ENCODE measurements at regions not wholly inside any gene's neighbourhood (a gene's known extent, or its start where the extent isn't known, plus 50 kb on each side); places are given as distances from the start of the nearest gene placed in this dataset.

- Mint-ChIP-seq H3K27me3 (no peaks in the 10 kb centered on the region), H3K4me3 (no peak overlapping the region), H3K9me3 (no peaks in the 10 kb centered on the region), H3K4me1 (ENCODE audit: low read depth) (peaks cover 18% of the 10 kb centered on the region), H3K36me3 (no peaks in the 10 kb centered on the region), H3K27ac (no peak overlapping the region)
- no peak for DNase-seq
- intact Hi-C loops (cut with micrococcal nuclease): no loop called here
- ChIA-PET POLR2A (interaction anchor here (0.6 kb wide), 1 partner anchor 11 kb away, joined by 4 read pairs; no protein-coding TSS in a partner anchor), CTCF (interaction anchor here (2.0 kb wide), 1 partner anchor 75 kb away, joined by 5 read pairs; no protein-coding TSS in a partner anchor)
Measured at GRCh38 chr6:37095997-37096396, 74.0 kb upstream of the PIM1 start.

- Mint-ChIP-seq H3K27me3 (no peaks in the 10 kb centered on the region), H3K4me3 (no peak overlapping the region), H3K9me3 (no peaks in the 10 kb centered on the region), H3K4me1 (ENCODE audit: low read depth) (peaks cover 25% of the 10 kb centered on the region), H3K27ac (no peak overlapping the region), H3K36me3 (no peaks in the 10 kb centered on the region)
- ChIA-PET POLR2A (no interaction called here), CTCF (no interaction called here)
- intact Hi-C loops (cut with micrococcal nuclease): no loop called here
- no peak for DNase-seq
Measured at GRCh38 chr6:37097335-37097734, 72.6 kb upstream of the PIM1 start.

GRCh38 chr6:37099442-37099841 is 70.5 kb upstream of the PIM1 start:
- Mint-ChIP-seq H3K9me3 (no peaks in the 10 kb centered on the region), H3K27ac (no peak overlapping the region), H3K27me3 (no peaks in the 10 kb centered on the region), H3K36me3 (no peaks in the 10 kb centered on the region), H3K4me1 (ENCODE audit: low read depth) (peaks cover 27% of the 10 kb centered on the region), H3K4me3 (no peak overlapping the region)
- CTCF ChIA-PET: interaction anchor here (1.2 kb wide), 1 partner anchor 11 kb away, joined by 3 read pairs; no protein-coding TSS in a partner anchor
- POLR2A ChIA-PET: no interaction called here
- DNase-seq: no peak
- intact Hi-C loops (cut with micrococcal nuclease): no loop called here

GRCh38 chr6:37100745-37101144 is 69.2 kb upstream of the PIM1 start:
- peaks cover 30% of the 10 kb centered on the region for H3K4me1 Mint-ChIP-seq (ENCODE audit: low read depth)
- ChIA-PET POLR2A (no interaction called here), CTCF (no interaction called here)
- no peaks in the 10 kb centered on the region for H3K36me3 Mint-ChIP-seq
- H3K27me3 Mint-ChIP-seq: no peaks in the 10 kb centered on the region
- H3K4me3 Mint-ChIP-seq: no peak overlapping the region
- DNase-seq: no peak
- intact Hi-C loops (cut with micrococcal nuclease): loop anchor here (5.0 kb wide), 1 partner anchor 37 kb away; no protein-coding TSS in a partner anchor
- H3K9me3 Mint-ChIP-seq: no peaks in the 10 kb centered on the region
- H3K27ac Mint-ChIP-seq: no peak overlapping the region

- ChIA-PET POLR2A (interaction anchor here (1.0 to 2.1 kb wide), 7 partner anchors 9 to 423 kb away, joined by 3 to 19 read pairs (median 3); partner anchors contain the start of gene PIM1), CTCF (interaction anchor here (1.1 to 2.4 kb wide), 11 partner anchors 9 to 319 kb away, joined by 3 to 16 read pairs (median 7); no protein-coding TSS in a partner anchor)
- Mint-ChIP-seq H3K4me3 (peak overlapping the region; percentile 65), H3K4me1 (ENCODE audit: low read depth) (peaks cover 30% of the 10 kb centered on the region), H3K27me3 (no peaks in the 10 kb centered on the region), H3K27ac (peak overlapping the region; percentile 69), H3K9me3 (no peaks in the 10 kb centered on the region), H3K36me3 (no peaks in the 10 kb centered on the region)
- intact Hi-C loops (cut with micrococcal nuclease): loop anchor here (1.0 to 5.0 kb wide), 2 partner anchors 8 to 35 kb away; no protein-coding TSS in a partner anchor
- DNase-seq: no peak
Measured at GRCh38 chr6:37101991-37102298, 68.0 kb upstream of the PIM1 start.

GRCh38 chr6:37102299-37103168 is 67.4 kb upstream of the PIM1 start:
- ChIA-PET CTCF (interaction anchor here (0.8 to 2.4 kb wide), 13 partner anchors 9 to 320 kb away, joined by 3 to 16 read pairs (median 6); no protein-coding TSS in a partner anchor), POLR2A (interaction anchor here (1.0 to 2.1 kb wide), 7 partner anchors 8 to 423 kb away, joined by 3 to 19 read pairs (median 3); partner anchors contain the start of gene PIM1)
- peak overlapping the region; percentile 65 for H3K4me3 Mint-ChIP-seq
- no peaks in the 10 kb centered on the region for H3K9me3 Mint-ChIP-seq
- intact Hi-C loops (cut with micrococcal nuclease): loop anchor here (1.0 to 5.0 kb wide), 2 partner anchors 8 to 35 kb away; no protein-coding TSS in a partner anchor
- peaks cover 30% of the 10 kb centered on the region for H3K4me1 Mint-ChIP-seq (ENCODE audit: low read depth)
- peak overlapping the region; percentile 79 for H3K27ac Mint-ChIP-seq
- DNase-seq: peak; percentile 87
- no peaks in the 10 kb centered on the region for H3K36me3 Mint-ChIP-seq
- no peaks in the 10 kb centered on the region for H3K27me3 Mint-ChIP-seq

- H3K36me3 Mint-ChIP-seq: no peaks in the 10 kb centered on the region
- peaks cover 30% of the 10 kb centered on the region for H3K4me1 Mint-ChIP-seq (ENCODE audit: low read depth)
- peak; percentile 38 for DNase-seq
- peak overlapping the region; percentile 79 for H3K27ac Mint-ChIP-seq
- ChIA-PET POLR2A (interaction anchor here (1.1 to 2.1 kb wide), 6 partner anchors 8 to 70 kb away, joined by 3 to 19 read pairs (median 4); partner anchors contain the start of gene PIM1), CTCF (interaction anchor here (0.8 to 2.4 kb wide), 13 partner anchors 8 to 321 kb away, joined by 3 to 16 read pairs (median 6); no protein-coding TSS in a partner anchor)
- intact Hi-C loops (cut with micrococcal nuclease): loop anchor here (5.0 kb wide), 1 partner anchor 34 kb away; no protein-coding TSS in a partner anchor
- H3K27me3 Mint-ChIP-seq: no peaks in the 10 kb centered on the region
- no peaks in the 10 kb centered on the region for H3K9me3 Mint-ChIP-seq
- peak overlapping the region; percentile 65 for H3K4me3 Mint-ChIP-seq
Measured at GRCh38 chr6:37103169-37104039, 66.5 kb upstream of the PIM1 start.

- POLR2A ChIA-PET: interaction anchor here (1.1 kb wide), 1 partner anchor 37 kb away, joined by 3 read pairs; no protein-coding TSS in a partner anchor
- Mint-ChIP-seq H3K4me3 (no peak overlapping the region), H3K27ac (no peak overlapping the region), H3K4me1 (ENCODE audit: low read depth) (peaks cover 36% of the 10 kb centered on the region), H3K9me3 (no peaks in the 10 kb centered on the region), H3K27me3 (no peaks in the 10 kb centered on the region), H3K36me3 (no peaks in the 10 kb centered on the region)
- DNase-seq: no peak
- intact Hi-C loops (cut with micrococcal nuclease): loop anchor here (5.0 kb wide), 1 partner anchor 33 kb away; no protein-coding TSS in a partner anchor
- CTCF ChIA-PET: no interaction called here
Measured at GRCh38 chr6:37104824-37105147, 65.2 kb upstream of the PIM1 start.

GRCh38 chr6:37105148-37106050 is 64.6 kb upstream of the PIM1 start:
- H3K9me3 Mint-ChIP-seq: no peaks in the 10 kb centered on the region
- no peak overlapping the region for H3K27ac Mint-ChIP-seq
- ChIA-PET POLR2A (no interaction called here), CTCF (no interaction called here)
- no peaks in the 10 kb centered on the region for H3K36me3 Mint-ChIP-seq
- no peak for DNase-seq
- H3K27me3 Mint-ChIP-seq: no peaks in the 10 kb centered on the region
- H3K4me1 Mint-ChIP-seq (ENCODE audit: low read depth): peaks cover 42% of the 10 kb centered on the region
- H3K4me3 Mint-ChIP-seq: no peak overlapping the region
- intact Hi-C loops (cut with micrococcal nuclease): no loop called here

GRCh38 chr6:37106051-37106363 is 63.9 kb upstream of the PIM1 start:
- DNase-seq: no peak
- H3K4me3 Mint-ChIP-seq: no peak overlapping the region
- CTCF ChIA-PET: no interaction called here
- no peaks in the 10 kb centered on the region for H3K36me3 Mint-ChIP-seq
- intact Hi-C loops (cut with micrococcal nuclease): no loop called here
- no peaks in the 10 kb centered on the region for H3K9me3 Mint-ChIP-seq
- H3K27me3 Mint-ChIP-seq: no peaks in the 10 kb centered on the region
- POLR2A ChIA-PET: no interaction called here
- H3K4me1 Mint-ChIP-seq (ENCODE audit: low read depth): peaks cover 48% of the 10 kb centered on the region
- no peak overlapping the region for H3K27ac Mint-ChIP-seq

- intact Hi-C loops (cut with micrococcal nuclease): no loop called here
- Mint-ChIP-seq H3K27ac (no peak overlapping the region), H3K36me3 (no peaks in the 10 kb centered on the region), H3K9me3 (no peaks in the 10 kb centered on the region), H3K27me3 (no peaks in the 10 kb centered on the region), H3K4me3 (no peak overlapping the region), H3K4me1 (ENCODE audit: low read depth) (peaks cover 53% of the 10 kb centered on the region)
- DNase-seq: no peak
- CTCF ChIA-PET: no interaction called here
- POLR2A ChIA-PET: interaction anchor here (0.6 kb wide), 1 partner anchor 10 kb away, joined by 4 read pairs; no protein-coding TSS in a partner anchor
Measured at GRCh38 chr6:37106554-37106953, 63.4 kb upstream of the PIM1 start.
